Body of pancreas (tissue), 4 donors: ENCODE measurements at regions not wholly inside any gene's neighbourhood (a gene's known extent, or its start where the extent isn't known, plus 50 kb on each side); places are given as distances from the start of the nearest gene placed in this dataset.
A peak's percentile ranks its signal among the peaks of the same experiment; 100 is the strongest.

Source experiments
- ATAC-seq: fragments of 150-250 bp; one replicate; pipeline ENCODE4 v1.9.1; 2016
- DNase-seq, 4 donors: peaks; one replicate each; pipeline ENCODE4 v3.0.0-alpha.2; 2019
- H3K27ac ChIP-seq, 4 donors: fragments of 200-600 bp; sonication (generic); 1 replicate in 3 of 4; 2 replicates in 1 of 4; pipeline versions ENCODE4 v1.5.1 to v1.6.1; 2016 to 2019; ENCODE audit warnings: mild to moderate bottlenecking in 1 of 4, mixed read lengths in 1 of 4, moderate library complexity in 1 of 4
- H3K27me3 ChIP-seq, 2 donors: fragments of 200-600 bp; sonication (generic); one replicate each; pipeline ENCODE4 v1.6.0; 2016; ENCODE audit warnings: mild to moderate bottlenecking in 1 of 2
- H3K36me3 ChIP-seq, 2 donors: fragments of 200-600 bp; sonication (generic); replicated peaks in 1 of 2; 2 replicates each; pipeline ENCODE4 v1.5.1; 2016; ENCODE audit warnings: low read depth in 2 of 2; ENCODE audit not compliant: insufficient read depth in 1 of 2
- H3K4me1 ChIP-seq: fragments of 200-600 bp; sonication (generic); one replicate; pipeline ENCODE4 v1.6.0; 2016
- H3K4me3 ChIP-seq, 2 donors: fragments of 200-600 bp; sonication (generic); 1 replicate in 1 of 2; 2 replicates in 1 of 2; pipeline ENCODE4 v1.5.1; 2016 to 2019
- H3K9me3 ChIP-seq, 3 donors: fragments of 200-600 bp; sonication (generic); 1 replicate in 2 of 3; 2 replicates in 1 of 3; pipeline ENCODE4 v1.5.1; 2016
- CTCF ChIP-seq, 7 experiments: fragments of 450-650 bp in 4 of 7; fragments of 200-600 bp in 3 of 7; sonication (generic) in 3 of 7; IDR thresholded peaks; one replicate each; pipeline ENCODE4 v1.5.1; 2016 to 2019; ENCODE audit warnings: antibody characterized with exemption in 7 of 7
- POLR2A ChIP-seq, 3 donors: fragments of 450-650 bp; IDR thresholded peaks; one replicate each; pipeline ENCODE4 v1.6.1; 2016; ENCODE audit warnings: antibody characterized with exemption in 3 of 3, mild to moderate bottlenecking in 2 of 3
- WGBS, 2 donors: methylation state at CpG; one replicate each; pipeline ENCODE4 v1.1.5; 2017; 5-methylcytosine and 5-hydroxymethylcytosine counted together
- intact Hi-C: fragments of 100-400 bp; cut with DNase I; formaldehyde crosslinking; loops from one replicate; pipeline ENCODE4 v1.15.1; 2023

- intact Hi-C loops: no loop called here
- DNase-seq: peak in 1 of 4 donors; percentile 10
- no peak for ATAC-seq
- TF ChIP-seq POLR2A (IDR thresholded peaks at IDR 0.05) (no peak), CTCF (IDR thresholded peaks at IDR 0.05) (no peak)
- no peaks in the 10 kb centered on the region for H3K27me3 ChIP-seq
- 70 to 71% methylated on average over 1 of the region's 1 CpG for WGBS, 2 donors
- no peak overlapping the region for H3K27ac ChIP-seq
- H3K4me1 ChIP-seq: no peaks in the 10 kb centered on the region
- H3K4me3 ChIP-seq: no peak overlapping the region
- H3K9me3 ChIP-seq: peaks cover 0 to 8% (median 0%) of the 10 kb centered on the region in 3 donors
- H3K36me3 ChIP-seq: no peaks in the 10 kb centered on the region
Observed at GRCh38 chr2:139353874-139354273, 573.7 kb upstream of the NXPH2 start.

- Histone ChIP-seq H3K9me3 (no peaks in the 10 kb centered on the region), H3K4me1 (no peaks in the 10 kb centered on the region), H3K27ac (no peak overlapping the region), H3K4me3 (no peak overlapping the region), H3K27me3 (no peaks in the 10 kb centered on the region), H3K36me3 (no peaks in the 10 kb centered on the region)
- WGBS, 2 donors: 27 to 28% methylated on average over 1 of the region's 1 CpG
- ATAC-seq (no peak), DNase-seq (no peak)
- no peak for TF ChIP-seq CTCF (IDR thresholded peaks at IDR 0.05)
- TF ChIP-seq POLR2A (IDR thresholded peaks at IDR 0.05): no peak
- intact Hi-C loops: no loop called here
Observed at GRCh38 chr2:139317259-139317658, 537.1 kb upstream of the NXPH2 start.

GRCh38 chr2:139314059-139314458, 533.9 kb upstream of the NXPH2 start:
- Histone ChIP-seq H3K36me3 (no peaks in the 10 kb centered on the region), H3K27ac (no peak overlapping the region), H3K4me3 (no peak overlapping the region), H3K9me3 (no peaks in the 10 kb centered on the region), H3K4me1 (no peaks in the 10 kb centered on the region), H3K27me3 (no peaks in the 10 kb centered on the region)
- intact Hi-C loops: no loop called here
- whole genome bisulfite sequencing, 2 donors: 59 to 63% methylated on average over 1 of the region's 1 CpG
- ATAC-seq: no peak
- no peak for TF ChIP-seq CTCF (IDR thresholded peaks at IDR 0.05)
- TF ChIP-seq POLR2A (IDR thresholded peaks at IDR 0.05): no peak
- DNase-seq: no peak

- H3K27ac ChIP-seq: no peak overlapping the region
- WGBS, 2 donors: 36 to 40% methylated on average over 3 of the region's 3 CpGs
- DNase-seq (no peak), ATAC-seq (no peak)
- no peak overlapping the region for H3K4me3 ChIP-seq
- H3K36me3 ChIP-seq: no peaks in the 10 kb centered on the region
- intact Hi-C loops: no loop called here
- TF ChIP-seq CTCF (IDR thresholded peaks at IDR 0.05): no peak
- TF ChIP-seq POLR2A (IDR thresholded peaks at IDR 0.05): no peak
- H3K4me1 ChIP-seq: no peaks in the 10 kb centered on the region
- no peaks in the 10 kb centered on the region for H3K27me3 ChIP-seq
- no peaks in the 10 kb centered on the region for H3K9me3 ChIP-seq
Observed at GRCh38 chr2:139296672-139297209, 516.6 kb upstream of the NXPH2 start.

- Histone ChIP-seq H3K4me1 (no peaks in the 10 kb centered on the region), H3K27me3 (no peaks in the 10 kb centered on the region), H3K4me3 (no peak overlapping the region), H3K9me3 (no peaks in the 10 kb centered on the region), H3K27ac (no peak overlapping the region), H3K36me3 (no peaks in the 10 kb centered on the region)
- intact Hi-C loops: no loop called here
- no peak for TF ChIP-seq POLR2A (IDR thresholded peaks at IDR 0.05)
- TF ChIP-seq CTCF (IDR thresholded peaks at IDR 0.05): no peak
- 64 to 65% methylated on average over 6 of the region's 6 CpGs for WGBS, 2 donors
- DNase-seq (no peak), ATAC-seq (no peak)
Observed at GRCh38 chr2:139293992-139294548, 513.9 kb upstream of the NXPH2 start.
